WTC11 (cell line): ENCODE measurements at regions not wholly inside any gene's neighbourhood (a gene's known extent, or its start where the extent isn't known, plus 50 kb on each side); places are given as distances from the start of the nearest gene placed in this dataset.

Experiments
- ATAC-seq: fragments of 200-7000 bp; cut with Tn5 transposase; 2 replicates; pipeline ENCODE4 v1.10.0; 2021; ENCODE audit warnings: mild to moderate bottlenecking, moderate library complexity
- CTCF ChIA-PET: fragments of 300-600 bp; sonication (Branson Sonifier 250); formaldehyde crosslinking; loops from one replicate; lab custom pipeline; 2021; ENCODE audit warnings: antibody characterized with exemption; lab: Charles Lee
- POLR2A ChIA-PET: fragments of 350-600 bp; sonication (Branson Sonifier 250); formaldehyde crosslinking; loops from one replicate; lab custom pipeline; 2021; ENCODE audit warnings: antibody characterized with exemption; lab: Charles Lee
- DNase-seq: peaks from one replicate; pipeline ENCODE4 v3.0.0; 2021; ENCODE audit warnings: low spot score
- H3K27ac Mint-ChIP-seq: 2 replicates; pipeline ENCODE4 v1.8.0; 2021; ENCODE audit warnings: mixed read lengths
- H3K27me3 Mint-ChIP-seq: 2 replicates; pipeline ENCODE4 v1.8.0; 2021; ENCODE audit warnings: low read depth, mild to moderate bottlenecking, moderate library complexity, mixed read lengths
- H3K36me3 Mint-ChIP-seq: 2 replicates; pipeline ENCODE4 v1.8.0; 2021; ENCODE audit warnings: mixed read lengths
- H3K4me1 Mint-ChIP-seq: 2 replicates; pipeline ENCODE4 v1.8.0; 2022; ENCODE audit warnings: mixed read lengths
- H3K4me3 Mint-ChIP-seq: 2 replicates; pipeline ENCODE4 v1.8.0; 2021; ENCODE audit warnings: mild to moderate bottlenecking, moderate library complexity, mixed read lengths
- H3K9me3 Mint-ChIP-seq: 2 replicates; pipeline ENCODE4 v1.8.0; 2021; ENCODE audit warnings: mixed read lengths
- CREB1 ChIP-seq: sonication (generic); formaldehyde crosslinking; IDR thresholded peaks from 2 replicates; pipeline ENCODE4 v1.8.0; 2023; ENCODE audit warnings: mild to moderate bottlenecking, missing genetic modification reagents
- CREM ChIP-seq: sonication (generic); formaldehyde crosslinking; IDR thresholded peaks from 2 replicates; pipeline ENCODE4 v1.8.1; 2022; ENCODE audit warnings: mild to moderate bottlenecking, missing genetic modification reagents, moderate library complexity
- FOXJ3 ChIP-seq: sonication (generic); formaldehyde crosslinking; IDR thresholded peaks from 2 replicates; pipeline ENCODE4 v1.9.0; 2021; ENCODE audit warnings: missing genetic modification reagents, mild to moderate bottlenecking, borderline replicate concordance
- HMGXB4 ChIP-seq: sonication (generic); formaldehyde crosslinking; IDR thresholded peaks from 2 replicates; pipeline ENCODE4 v1.8.1; 2023; ENCODE audit warnings: mild to moderate bottlenecking, moderate library complexity, missing genetic modification reagents
- IRF2 ChIP-seq: sonication (generic); formaldehyde crosslinking; IDR thresholded peaks from 2 replicates; pipeline ENCODE4 v1.8.0; 2022; ENCODE audit warnings: low read depth, missing genetic modification reagents, borderline replicate concordance
- JUN ChIP-seq: sonication (generic); formaldehyde crosslinking; IDR thresholded peaks from 2 replicates; pipeline ENCODE4 v1.8.0; 2023; ENCODE audit warnings: mild to moderate bottlenecking, missing genetic modification reagents
- KAT7 ChIP-seq: sonication (generic); formaldehyde crosslinking; IDR thresholded peaks from 2 replicates; pipeline ENCODE4 v1.8.1; 2023; ENCODE audit warnings: missing genetic modification reagents, mild to moderate bottlenecking, borderline replicate concordance
- MAX ChIP-seq: sonication (generic); formaldehyde crosslinking; IDR thresholded peaks from 2 replicates; pipeline ENCODE4 v1.8.0; 2022; ENCODE audit warnings: mild to moderate bottlenecking, missing genetic modification reagents
- MYBL2 ChIP-seq: sonication (generic); formaldehyde crosslinking; IDR thresholded peaks from 2 replicates; pipeline ENCODE4 v1.8.1; 2023; ENCODE audit warnings: mild to moderate bottlenecking, moderate library complexity, missing genetic modification reagents
- NFATC4 ChIP-seq: fragments of 250-450 bp; sonication (Bioruptor Pico); IDR thresholded peaks from 2 replicates; pipeline ENCODE4 v1.9.0; 2021; ENCODE audit warnings: mild to moderate bottlenecking
- RORB ChIP-seq: fragments of 250-450 bp; sonication (Bioruptor Pico); IDR thresholded peaks from 2 replicates; pipeline ENCODE4 v1.9.0; 2021; ENCODE audit warnings: mild to moderate bottlenecking
- TCF7 ChIP-seq: sonication (generic); formaldehyde crosslinking; IDR thresholded peaks from 2 replicates; pipeline ENCODE4 v1.8.0; 2022; ENCODE audit warnings: mild to moderate bottlenecking, low read depth, missing genetic modification reagents, moderate library complexity
- ZNF423 ChIP-seq: fragments of 250-450 bp; sonication (Bioruptor Pico); IDR thresholded peaks from 2 replicates; pipeline ENCODE4 v2.1.2; 2022; ENCODE audit warnings: mild to moderate bottlenecking, moderate library complexity
- ZSCAN18 ChIP-seq: fragments of 250-450 bp; sonication (Bioruptor Pico); IDR thresholded peaks from 2 replicates; pipeline ENCODE4 v2.1.2; 2022; ENCODE audit warnings: mild to moderate bottlenecking, moderate library complexity
- TF ChIP-seq, protein P1 (sequence below): fragments of 250-450 bp; sonication (Bioruptor Pico); IDR thresholded peaks from 2 replicates; pipeline ENCODE4 v1.9.0; 2021; ENCODE audit warnings: moderate library complexity, mild to moderate bottlenecking, inconsistent platforms, borderline replicate concordance
- TF ChIP-seq, protein P2 (sequence below): sonication (generic); formaldehyde crosslinking; conservative IDR thresholded peaks from 2 replicates; pipeline ENCODE4 v1.8.1; 2023; ENCODE audit warnings: mild to moderate bottlenecking, low read depth, missing genetic modification reagents, moderate library complexity
- TF ChIP-seq, protein P3 (sequence below): sonication (generic); formaldehyde crosslinking; IDR thresholded peaks from 2 replicates; pipeline ENCODE4 v1.8.1; 2023; ENCODE audit warnings: mild to moderate bottlenecking, missing genetic modification reagents, borderline replicate concordance

- TF ChIP-seq RORB (CRISPR knock-in tag) (no peak), CREM (CRISPR knock-in tag) (no peak), CREB1 (CRISPR knock-in tag) (no peak), JUN (CRISPR knock-in tag) (no peak), KAT7 (CRISPR knock-in tag) (no peak), ZNF423 (no peak)
- TF ChIP-seq, protein P1, sequence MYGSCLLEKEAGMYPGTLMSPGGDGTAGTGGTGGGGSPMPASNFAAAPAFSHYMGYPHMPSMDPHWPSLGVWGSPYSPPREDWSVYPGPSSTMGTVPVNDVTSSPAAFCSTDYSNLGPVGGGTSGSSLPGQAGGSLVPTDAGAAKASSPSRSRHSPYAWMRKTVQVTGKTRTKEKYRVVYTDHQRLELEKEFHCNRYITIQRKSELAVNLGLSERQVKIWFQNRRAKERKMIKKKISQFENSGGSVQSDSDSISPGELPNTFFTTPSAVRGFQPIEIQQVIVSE (CRISPR knock-in tag) = no peak
These were observed 111.8 kb upstream of the IGF1 start (continued) for GRCh38 chr12:102592134-102592533.

DNA sequence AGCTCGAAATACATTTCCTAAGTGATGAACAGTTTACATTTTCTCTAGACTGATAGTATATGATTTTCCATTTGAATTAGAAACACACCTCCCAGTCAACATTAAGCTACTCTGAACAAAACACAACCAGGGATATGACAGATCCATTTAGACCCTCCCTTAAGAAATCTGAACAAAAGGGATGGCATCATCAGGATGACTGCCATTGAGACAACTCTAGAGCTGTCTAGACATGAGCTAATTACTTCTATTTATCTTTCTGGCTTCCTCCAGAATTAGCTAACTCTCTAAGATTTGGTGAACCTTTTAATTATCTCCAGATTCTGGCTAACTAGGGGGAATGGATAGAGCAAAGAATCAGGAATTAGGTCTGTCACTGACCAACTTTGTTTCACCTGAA is 92.9 kb upstream of the IGF1 start:
- DNase-seq = no peak
- no peak overlapping the region for H3K27ac Mint-ChIP-seq
- no peaks in the 10 kb centered on the region for H3K27me3 Mint-ChIP-seq

GRCh38 chr12:102571889-102572288 is 91.5 kb upstream of the IGF1 start:
- Mint-ChIP-seq H3K4me1 (peaks cover 5% of the 10 kb centered on the region; the same call in 1 of the 2 replicates), H3K27me3 (no peaks in the 10 kb centered on the region), H3K9me3 (no peaks in the 10 kb centered on the region), H3K36me3 (no peaks in the 10 kb centered on the region), H3K27ac (no peak overlapping the region), H3K4me3 (no peak overlapping the region)
- DNase-seq (no peak), ATAC-seq (no peak)
- POLR2A ChIA-PET = no interaction called here
- CTCF ChIA-PET = interaction anchor here (1.2 to 1.3 kb wide), 2 partner anchors 15 to 131 kb away, joined by 3 to 4 read pairs; no protein-coding TSS in a partner anchor
- TF ChIP-seq, protein P2, sequence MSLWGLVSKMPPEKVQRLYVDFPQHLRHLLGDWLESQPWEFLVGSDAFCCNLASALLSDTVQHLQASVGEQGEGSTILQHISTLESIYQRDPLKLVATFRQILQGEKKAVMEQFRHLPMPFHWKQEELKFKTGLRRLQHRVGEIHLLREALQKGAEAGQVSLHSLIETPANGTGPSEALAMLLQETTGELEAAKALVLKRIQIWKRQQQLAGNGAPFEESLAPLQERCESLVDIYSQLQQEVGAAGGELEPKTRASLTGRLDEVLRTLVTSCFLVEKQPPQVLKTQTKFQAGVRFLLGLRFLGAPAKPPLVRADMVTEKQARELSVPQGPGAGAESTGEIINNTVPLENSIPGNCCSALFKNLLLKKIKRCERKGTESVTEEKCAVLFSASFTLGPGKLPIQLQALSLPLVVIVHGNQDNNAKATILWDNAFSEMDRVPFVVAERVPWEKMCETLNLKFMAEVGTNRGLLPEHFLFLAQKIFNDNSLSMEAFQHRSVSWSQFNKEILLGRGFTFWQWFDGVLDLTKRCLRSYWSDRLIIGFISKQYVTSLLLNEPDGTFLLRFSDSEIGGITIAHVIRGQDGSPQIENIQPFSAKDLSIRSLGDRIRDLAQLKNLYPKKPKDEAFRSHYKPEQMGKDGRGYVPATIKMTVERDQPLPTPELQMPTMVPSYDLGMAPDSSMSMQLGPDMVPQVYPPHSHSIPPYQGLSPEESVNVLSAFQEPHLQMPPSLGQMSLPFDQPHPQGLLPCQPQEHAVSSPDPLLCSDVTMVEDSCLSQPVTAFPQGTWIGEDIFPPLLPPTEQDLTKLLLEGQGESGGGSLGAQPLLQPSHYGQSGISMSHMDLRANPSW (CRISPR knock-in tag) = no peak
- no peak for TF ChIP-seq HMGXB4 (CRISPR knock-in tag)
- TF ChIP-seq, protein P3, sequence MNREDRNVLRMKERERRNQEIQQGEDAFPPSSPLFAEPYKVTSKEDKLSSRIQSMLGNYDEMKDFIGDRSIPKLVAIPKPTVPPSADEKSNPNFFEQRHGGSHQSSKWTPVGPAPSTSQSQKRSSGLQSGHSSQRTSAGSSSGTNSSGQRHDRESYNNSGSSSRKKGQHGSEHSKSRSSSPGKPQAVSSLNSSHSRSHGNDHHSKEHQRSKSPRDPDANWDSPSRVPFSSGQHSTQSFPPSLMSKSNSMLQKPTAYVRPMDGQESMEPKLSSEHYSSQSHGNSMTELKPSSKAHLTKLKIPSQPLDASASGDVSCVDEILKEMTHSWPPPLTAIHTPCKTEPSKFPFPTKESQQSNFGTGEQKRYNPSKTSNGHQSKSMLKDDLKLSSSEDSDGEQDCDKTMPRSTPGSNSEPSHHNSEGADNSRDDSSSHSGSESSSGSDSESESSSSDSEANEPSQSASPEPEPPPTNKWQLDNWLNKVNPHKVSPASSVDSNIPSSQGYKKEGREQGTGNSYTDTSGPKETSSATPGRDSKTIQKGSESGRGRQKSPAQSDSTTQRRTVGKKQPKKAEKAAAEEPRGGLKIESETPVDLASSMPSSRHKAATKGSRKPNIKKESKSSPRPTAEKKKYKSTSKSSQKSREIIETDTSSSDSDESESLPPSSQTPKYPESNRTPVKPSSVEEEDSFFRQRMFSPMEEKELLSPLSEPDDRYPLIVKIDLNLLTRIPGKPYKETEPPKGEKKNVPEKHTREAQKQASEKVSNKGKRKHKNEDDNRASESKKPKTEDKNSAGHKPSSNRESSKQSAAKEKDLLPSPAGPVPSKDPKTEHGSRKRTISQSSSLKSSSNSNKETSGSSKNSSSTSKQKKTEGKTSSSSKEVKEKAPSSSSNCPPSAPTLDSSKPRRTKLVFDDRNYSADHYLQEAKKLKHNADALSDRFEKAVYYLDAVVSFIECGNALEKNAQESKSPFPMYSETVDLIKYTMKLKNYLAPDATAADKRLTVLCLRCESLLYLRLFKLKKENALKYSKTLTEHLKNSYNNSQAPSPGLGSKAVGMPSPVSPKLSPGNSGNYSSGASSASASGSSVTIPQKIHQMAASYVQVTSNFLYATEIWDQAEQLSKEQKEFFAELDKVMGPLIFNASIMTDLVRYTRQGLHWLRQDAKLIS = no peak

More for the DNA sequence above, 92.9 kb upstream of the IGF1 start:
- no peak for ATAC-seq
- H3K4me3 Mint-ChIP-seq = no peak overlapping the region
- TF ChIP-seq ZSCAN18 (CRISPR knock-in tag) (no peak), MYBL2 (no peak), MAX (CRISPR knock-in tag) (no peak), JUN (CRISPR knock-in tag) (no peak), FOXJ3 (no peak), NFATC4 (no peak), IRF2 (CRISPR knock-in tag) (no peak), TCF7 (CRISPR knock-in tag) (no peak)
- TF ChIP-seq, protein P2 (CRISPR knock-in tag) = no peak
- TF ChIP-seq, all 79 proteins: peak for 0
- H3K9me3 Mint-ChIP-seq = no peaks in the 10 kb centered on the region
- ChIA-PET CTCF (no interaction called here), POLR2A (no interaction called here)
- no peaks in the 10 kb centered on the region for H3K4me1 Mint-ChIP-seq
- no peaks in the 10 kb centered on the region for H3K36me3 Mint-ChIP-seq
